ENCODE measurements at regions not wholly inside any gene's neighbourhood (a gene's known extent, or its start where the extent isn't known, plus 50 kb on each side); places are given as distances from the start of the nearest gene placed in this dataset.
"Not testable (repeated sequence)": the region's sequence is repeated elsewhere in the genome, so short reads cannot be mapped to it uniquely, and the experiment has no call there.

DNA sequence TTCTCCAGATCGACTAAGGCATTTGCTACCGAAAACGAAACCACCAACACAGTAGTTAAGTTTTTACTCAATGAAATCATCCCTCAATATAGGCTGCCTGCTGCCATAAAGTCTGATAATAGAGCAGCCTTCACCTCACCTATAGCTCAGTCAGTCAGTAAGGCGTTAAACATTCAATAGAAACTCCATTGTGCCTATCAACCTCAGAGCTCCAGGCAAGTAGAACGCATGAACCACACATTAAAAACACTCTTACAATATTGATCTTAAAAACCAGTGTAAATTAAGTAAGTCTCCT lies 160.6 kb downstream of the DEFB131A start:
- DNase-seq, result not testable (repeated sequence)

- DNase-seq, result no peak
Measured at GRCh38 chr4:9608300-9608699, 164.1 kb downstream of the DEFB131A start.

GRCh38 chr4:9610321-9610720 lies 166.1 kb downstream of the DEFB131A start:
- DNase-seq, result not testable (repeated sequence)

DNA sequence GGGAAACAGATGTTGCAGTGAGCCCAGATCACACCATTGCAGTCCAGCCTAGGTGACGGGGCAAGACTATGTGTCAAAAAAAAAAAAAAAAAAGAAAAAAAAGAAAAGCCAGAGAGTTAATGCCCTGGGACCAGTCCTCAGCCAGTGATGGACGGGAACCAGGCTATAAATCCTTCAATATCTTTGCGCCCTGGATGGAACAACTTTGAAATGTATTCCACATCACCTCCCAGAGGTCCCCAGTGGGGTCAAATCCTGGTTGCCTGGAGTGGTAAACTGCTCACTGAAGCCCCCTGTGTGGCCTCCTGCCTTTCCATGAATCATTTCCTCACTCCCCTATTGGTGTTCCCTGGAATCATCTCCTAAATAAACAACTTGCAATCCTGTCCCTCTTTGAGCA lies 166.9 kb downstream of the DEFB131A start:
- DNase-seq, result no peak

DNA sequence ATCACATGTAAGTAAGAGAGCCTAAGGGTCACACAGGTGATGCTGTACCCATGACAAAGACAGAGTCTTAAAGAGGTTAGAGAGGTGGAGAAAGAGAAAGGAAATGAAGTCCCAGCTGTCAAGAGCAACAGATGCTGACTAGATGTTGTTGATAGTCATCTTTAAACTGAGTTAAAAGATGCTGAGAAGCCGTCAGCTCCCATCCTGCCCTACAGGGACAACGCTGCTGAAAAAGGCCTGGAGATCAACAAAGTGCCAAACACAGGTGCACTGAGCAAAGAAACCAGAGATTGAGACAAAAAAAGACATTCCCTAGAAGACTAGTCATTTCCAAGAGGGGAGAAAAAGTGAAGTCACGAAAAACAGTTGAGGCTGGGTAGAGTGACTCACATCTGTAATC lies 145.0 kb upstream of the DRD5 start:
- DNase-seq, result not testable (repeated sequence)

- DNase-seq, result not testable (repeated sequence)
Measured at GRCh38 chr4:9659678-9660077, 121.8 kb upstream of the DRD5 start.

GRCh38 chr4:9660955-9661354 lies 120.5 kb upstream of the DRD5 start:
- DNase-seq, result not testable (repeated sequence)

- not testable (repeated sequence) for DNase-seq
Measured at GRCh38 chr4:9670725-9671124, 110.7 kb upstream of the DRD5 start.

- DNase-seq, result not testable (repeated sequence)
Measured at GRCh38 chr4:9677357-9677756, 104.1 kb upstream of the DRD5 start.

DNA sequence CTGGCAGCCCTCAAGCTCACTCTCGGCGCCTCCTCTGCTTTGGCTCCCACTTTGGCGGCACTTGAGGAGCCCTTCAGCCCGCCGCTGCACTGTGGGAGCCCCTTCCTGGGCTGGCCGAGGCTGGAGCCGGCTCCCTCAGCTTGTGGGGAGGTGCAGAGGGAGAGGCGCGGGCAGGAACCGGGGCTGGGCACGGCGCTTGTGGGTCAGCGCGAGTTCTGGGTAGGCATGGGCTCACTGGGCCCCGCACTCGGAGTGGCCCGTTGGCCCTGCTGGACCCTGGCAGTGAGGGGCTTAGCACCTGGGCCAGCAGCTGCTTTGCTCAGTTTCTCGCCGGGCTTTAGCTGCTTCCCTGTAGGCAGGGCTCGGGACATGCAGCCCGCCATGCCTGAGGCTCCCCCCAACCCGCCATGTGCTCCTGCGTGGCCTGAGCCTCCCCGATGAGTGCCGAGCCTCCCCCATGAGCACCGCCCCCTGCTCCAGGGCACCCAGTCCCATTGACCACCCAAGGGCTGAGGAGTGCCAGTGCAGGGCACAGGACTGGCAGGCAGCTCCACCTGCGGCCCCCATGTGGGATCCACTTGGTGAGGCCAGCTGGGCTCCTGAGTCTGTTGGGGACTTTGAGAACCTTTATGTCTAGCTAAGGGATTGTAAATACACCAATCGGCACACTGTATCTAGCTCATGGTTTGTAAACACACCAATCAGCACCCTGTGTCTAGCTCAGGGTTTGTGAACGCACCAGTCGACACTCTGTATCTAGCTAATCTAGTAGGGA lies 101.5 kb upstream of the DRD5 start:
- no peak for DNase-seq

DNA sequence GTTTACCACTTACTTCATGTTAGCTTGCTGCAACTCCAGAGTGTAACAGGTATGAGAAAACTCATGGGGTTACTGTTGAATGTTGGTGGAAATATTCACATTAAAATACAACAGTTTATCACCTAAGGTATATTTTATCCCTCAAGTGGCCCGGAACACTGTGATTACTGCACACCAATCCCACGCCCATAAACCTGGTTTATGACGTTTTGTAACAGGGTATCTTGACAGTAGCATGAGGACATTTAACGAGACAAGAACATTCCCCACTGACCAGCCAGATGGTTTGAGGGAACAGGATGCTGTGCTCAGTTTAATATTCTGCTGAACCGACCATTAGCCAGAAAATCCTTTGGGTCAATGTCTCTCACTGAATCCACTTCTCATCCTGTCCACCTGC lies 98.3 kb upstream of the DRD5 start:
- not testable (repeated sequence) for DNase-seq

GRCh38 chr4:9685016-9685415 lies 96.4 kb upstream of the DRD5 start:
- DNase-seq, result not testable (repeated sequence)

GRCh38 chr4:9685692-9686091 lies 95.7 kb upstream of the DRD5 start:
- no peak for DNase-seq

DNA sequence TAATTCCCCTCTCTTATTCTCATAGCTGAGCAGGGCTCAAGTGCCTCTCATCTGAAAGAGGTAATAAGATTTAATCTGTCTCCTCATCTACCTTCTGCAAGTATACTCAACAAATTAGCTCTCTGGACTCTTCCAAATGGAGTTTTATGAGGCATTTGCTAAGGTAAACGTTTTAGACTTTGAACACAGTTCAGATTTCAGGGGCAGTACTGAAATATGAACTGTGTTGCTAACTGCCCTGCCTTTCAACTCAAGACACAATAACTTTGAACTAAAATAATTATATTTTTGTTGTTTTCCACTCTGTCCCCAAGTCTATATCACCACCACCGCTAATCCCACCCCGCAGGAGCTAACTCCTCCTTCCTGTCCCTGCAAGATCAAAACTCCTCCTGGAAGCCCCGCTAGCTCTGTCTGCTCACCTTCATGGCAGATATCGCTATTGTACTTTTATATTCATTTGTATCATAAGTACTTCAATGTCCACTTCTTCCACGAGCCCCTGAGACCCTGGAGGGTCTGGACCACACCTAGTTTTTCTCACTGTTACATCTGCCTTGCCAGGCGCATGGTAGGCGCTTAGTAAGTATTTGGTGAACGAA lies 90.7 kb upstream of the DRD5 start:
- DNase-seq, result not testable (repeated sequence)

- peak; percentile 42 for DNase-seq
Measured at GRCh38 chr4:9691238-9692065, 90.0 kb upstream of the DRD5 start.

GRCh38 chr4:9692791-9693491 lies 88.5 kb upstream of the DRD5 start:
- DNase-seq, result not testable (repeated sequence)

DNA sequence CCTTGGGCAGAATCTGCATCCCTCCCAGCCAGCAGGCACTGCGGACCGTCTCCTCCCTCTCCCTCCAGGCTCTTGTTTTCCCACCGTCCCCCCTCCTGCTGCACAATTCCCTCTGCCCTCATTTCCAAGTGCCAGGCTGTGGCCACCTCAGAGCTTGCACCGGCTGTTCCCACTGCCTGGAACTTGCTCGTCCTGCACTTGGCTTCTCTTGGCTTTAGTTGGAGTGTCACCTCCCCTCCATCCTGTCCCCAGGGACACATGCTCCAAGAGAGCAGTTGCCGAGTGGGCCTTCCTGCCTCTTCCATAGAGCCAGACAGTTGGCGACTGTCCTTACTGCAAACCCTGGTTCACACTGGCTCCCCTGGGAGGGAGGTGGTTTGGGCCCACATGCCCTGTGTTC lies 87.0 kb upstream of the DRD5 start:
- DNase-seq, result not testable (repeated sequence)

DNA sequence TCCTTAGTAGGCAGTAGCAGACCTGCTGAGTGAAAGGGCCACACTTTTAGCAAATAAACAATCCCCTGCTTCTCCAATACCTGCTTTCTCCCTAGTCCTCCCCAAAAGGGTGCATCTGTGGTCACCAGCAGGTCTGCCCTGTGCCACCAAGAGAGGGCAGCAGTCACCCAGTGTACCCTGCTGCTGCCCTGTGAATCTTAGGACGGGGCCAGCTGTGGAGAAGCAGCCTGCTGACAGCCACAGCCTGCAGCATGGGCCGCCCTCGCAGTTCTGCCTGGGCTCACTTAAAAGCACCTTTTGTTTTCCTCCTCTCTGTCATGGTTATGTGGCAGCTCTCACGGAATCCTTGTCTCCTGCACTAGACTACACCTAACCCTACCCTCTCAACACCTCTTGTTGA lies 85.4 kb upstream of the DRD5 start:
- not testable (repeated sequence) for DNase-seq

- not testable (repeated sequence) for DNase-seq
Measured at GRCh38 chr4:9696561-9696960, 84.9 kb upstream of the DRD5 start.

- DNase-seq, result not testable (repeated sequence)
Measured at GRCh38 chr4:9702019-9702418, 79.4 kb upstream of the DRD5 start.

GRCh38 chr4:9702696-9703095 lies 78.7 kb upstream of the DRD5 start:
- not testable (repeated sequence) for DNase-seq

DNA sequence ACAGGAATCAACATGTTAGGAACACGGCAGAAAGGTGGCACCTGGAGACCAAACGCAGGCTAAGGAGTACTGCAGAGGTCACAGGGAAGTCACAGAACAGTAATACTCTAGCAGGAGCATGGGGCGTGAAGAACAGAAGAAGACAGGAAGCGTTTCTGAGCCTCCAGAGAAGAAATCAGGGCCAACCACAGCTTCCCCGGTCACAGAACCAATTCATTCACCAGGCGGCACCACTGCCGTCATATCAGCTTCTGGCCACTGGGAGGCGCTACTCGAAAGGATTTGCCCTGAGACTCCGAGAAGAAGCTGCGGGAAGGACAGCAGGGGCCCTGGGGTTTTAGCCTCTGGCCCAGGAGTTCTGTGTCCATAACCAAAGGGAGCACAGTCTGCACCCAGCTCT lies 78.0 kb upstream of the DRD5 start:
- no peak for DNase-seq

DNA sequence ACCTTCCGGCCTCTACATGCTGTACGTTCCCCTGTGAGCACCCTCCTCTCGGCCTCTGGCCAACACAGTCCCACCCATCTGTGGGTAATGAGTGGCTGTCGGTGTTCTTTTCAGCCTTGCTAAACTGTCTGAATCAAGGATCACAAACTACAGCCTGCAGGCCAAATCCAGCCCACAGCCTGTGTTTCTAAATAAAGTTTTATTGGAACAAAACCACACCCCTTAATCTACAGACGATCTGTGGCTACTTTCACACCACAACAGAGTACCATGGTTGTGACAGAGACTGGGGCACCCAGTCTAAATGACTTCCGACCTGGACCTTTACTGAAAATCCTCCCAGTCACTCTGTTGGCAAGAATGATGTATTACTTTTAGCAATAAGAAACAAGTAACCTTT lies 77.3 kb upstream of the DRD5 start:
- DNase-seq, result not testable (repeated sequence)

All from DMS 273 treated with DMSO at 0.1 percent for 48 hours (cell line).